GM12864 (cell line): ENCODE measurements at regions not wholly inside any gene's neighbourhood (a gene's known extent, or its start where the extent isn't known, plus 50 kb on each side); places are given as distances from the start of the nearest gene placed in this dataset.

ENCODE experiments used
- DNase-seq: peaks from one replicate; pipeline ENCODE4 v3.0.0-alpha.2; 2011; ENCODE audit warnings: low read depth
- H3K4me3 ChIP-seq: 2 replicates; pipeline ENCODE4 v1.5.1; 2011; ENCODE audit warnings: mild to moderate bottlenecking, low read depth, low read length, control low read depth
- CTCF ChIP-seq: IDR thresholded peaks from 2 replicates; pipeline ENCODE4 v1.5.1; 2011; ENCODE audit warnings: low read depth, mild to moderate bottlenecking, moderate library complexity, low read length, control low read depth, inconsistent platforms; ENCODE audit errors: missing control alignments

GRCh38 chr5:124210111-124210910 is 536.1 kb downstream of the ZNF608 start:
- TF ChIP-seq CTCF = no peak
- DNase-seq = no peak
- no peak overlapping the region for H3K4me3 ChIP-seq

- no peak for DNase-seq
- no peak overlapping the region for H3K4me3 ChIP-seq
- no peak for TF ChIP-seq CTCF
These were observed 539.3 kb downstream of the ZNF608 start for GRCh38 chr5:124207118-124207517.

GRCh38 chr5:124206540-124206939 is 539.9 kb downstream of the ZNF608 start:
- H3K4me3 ChIP-seq = no peak overlapping the region
- no peak for DNase-seq
- no peak for TF ChIP-seq CTCF

- TF ChIP-seq CTCF = no peak
- DNase-seq = no peak
- no peak overlapping the region for H3K4me3 ChIP-seq
These were observed 543.1 kb downstream of the ZNF608 start for GRCh38 chr5:124203303-124203702.

- no peak for TF ChIP-seq CTCF
- H3K4me3 ChIP-seq = no peak overlapping the region
- DNase-seq = no peak
These were observed 546.1 kb downstream of the ZNF608 start for GRCh38 chr5:124200381-124200780.

GRCh38 chr5:124199893-124200292 is 546.5 kb downstream of the ZNF608 start:
- no peak for TF ChIP-seq CTCF
- DNase-seq = no peak

GRCh38 chr5:124195411-124195810 is 551.0 kb downstream of the ZNF608 start:
- H3K4me3 ChIP-seq = no peak overlapping the region
- no peak for TF ChIP-seq CTCF
- DNase-seq = no peak

More at GRCh38 chr5:124199893-124200292, 546.5 kb downstream of the ZNF608 start:
- no peak overlapping the region for H3K4me3 ChIP-seq
